IMR-90 (cell line): ENCODE measurements at regions not wholly inside any gene's neighbourhood (a gene's known extent, or its start where the extent isn't known, plus 50 kb on each side); places are given as distances from the start of the nearest gene placed in this dataset.

Experiments used
- ATAC-seq: fragments of 200-7000 bp; cut with Tn5 transposase; 2 replicates; pipeline ENCODE4 v1.9.1; 2020; ENCODE audit warnings: low read depth, mild to moderate bottlenecking, moderate library complexity
- BruUV-seq: library from RNA; stranded (reverse); fragments of 400-500 nt; replicated peaks from 2 replicates; lab custom pipeline; 2021; lab: Mats Ljungman, UMichigan
- CTCF ChIA-PET: fragments of 300-600 bp; formaldehyde crosslinking; extraction: SDS; loops from one replicate; lab custom pipeline; 2021; ENCODE audit warnings: antibody characterized with exemption; lab: Yijun Ruan, JAX
- POLR2A ChIA-PET: fragments of 300-600 bp; sonication (Branson Sonifier 250); formaldehyde crosslinking; loops from one replicate; lab custom pipeline; 2022; ENCODE audit warnings: antibody characterized with exemption; ENCODE audit not compliant: unreplicated experiment; lab: Charles Lee
- DNase-seq: peaks from one replicate; pipeline ENCODE4 v3.0.0; 2013
- H2AFZ ChIP-seq: replicated peaks from 2 replicates; pipeline ENCODE3; 2013; ENCODE audit warnings: low read length, mild to moderate bottlenecking; ENCODE audit not compliant: poor library complexity
- H2AK5ac ChIP-seq: 2 replicates; pipeline ENCODE4 v1.6.1; 2013; ENCODE audit warnings: low read depth, low read length, inconsistent platforms
- H2AK9ac ChIP-seq: replicated peaks from 2 replicates; pipeline ENCODE3; 2013; ENCODE audit warnings: mild to moderate bottlenecking, low read depth, low read length, moderate library complexity; ENCODE audit not compliant: poor library complexity
- H2BK120ac ChIP-seq: 2 replicates; pipeline ENCODE4 v1.6.1; 2013; ENCODE audit warnings: low read depth, low read length, inconsistent platforms
- H2BK15ac ChIP-seq: 3 replicates; pipeline ENCODE4 v1.6.1; 2013; ENCODE audit warnings: low read depth, low read length, inconsistent platforms
- H2BK20ac ChIP-seq: 2 replicates; pipeline ENCODE4 v1.6.1; 2013; ENCODE audit warnings: low read depth, mild to moderate bottlenecking, inconsistent platforms, low read length, moderate library complexity
- H2BK5ac ChIP-seq: 2 replicates; pipeline ENCODE4 v1.6.1; 2013; ENCODE audit warnings: mild to moderate bottlenecking, low read depth, low read length, inconsistent platforms; ENCODE audit not compliant: poor library complexity, severe bottlenecking
- H3K14ac ChIP-seq: replicated peaks from 2 replicates; pipeline ENCODE4 v1.6.1; 2013; ENCODE audit warnings: low read depth, low read length, inconsistent platforms
- H3K18ac ChIP-seq: 2 replicates; pipeline ENCODE4 v1.6.1; 2013; ENCODE audit warnings: low read depth, low read length, control low read depth
- H3K23ac ChIP-seq: 2 replicates; pipeline ENCODE4 v1.6.1; 2013; ENCODE audit warnings: low read depth, low read length, inconsistent platforms
- H3K27ac ChIP-seq: 2 replicates; pipeline ENCODE4 v1.5.1; 2013; ENCODE audit warnings: mild to moderate bottlenecking, control low read depth, low read length; ENCODE audit not compliant: insufficient read depth
- H3K27me3 ChIP-seq: 2 replicates; pipeline ENCODE4 v1.6.1; 2013; ENCODE audit warnings: low read length; ENCODE audit not compliant: control insufficient read depth, insufficient read depth
- H3K36me3 ChIP-seq: 2 replicates; pipeline ENCODE4 v1.6.1; 2013; ENCODE audit warnings: low read length, mixed read lengths; ENCODE audit not compliant: control insufficient read depth, insufficient read depth
- H3K4ac ChIP-seq: 2 replicates; pipeline ENCODE4 v1.6.1; 2013; ENCODE audit warnings: low read depth, low read length, inconsistent platforms
- H3K4me1 ChIP-seq: 2 replicates; pipeline ENCODE4 v1.6.1; 2013; ENCODE audit warnings: low read length, mixed read lengths; ENCODE audit not compliant: control insufficient read depth, insufficient read depth
- H3K4me2 ChIP-seq: 2 replicates; pipeline ENCODE4 v1.6.1; 2013; ENCODE audit warnings: low read depth, mild to moderate bottlenecking, control low read depth, low read length, moderate library complexity
- H3K4me3 ChIP-seq: 2 replicates; pipeline ENCODE4 v1.5.1; 2013; ENCODE audit warnings: low read depth, mild to moderate bottlenecking, control low read depth, low read length, moderate library complexity; ENCODE audit not compliant: insufficient read depth
- H3K56ac ChIP-seq: 2 replicates; pipeline ENCODE4 v1.6.1; 2013; ENCODE audit warnings: low read length, inconsistent platforms; ENCODE audit not compliant: insufficient read depth; ENCODE audit errors: extremely low read depth
- H3K79me1 ChIP-seq, 2 experiments: 2 replicates each; pipeline ENCODE4 v1.6.1; 2013; ENCODE audit warnings: low read length in 2 of 2, inconsistent platforms in 1 of 2, low read depth in 1 of 2
- H3K9ac ChIP-seq: 2 replicates; pipeline ENCODE4 v1.6.1; 2013; ENCODE audit warnings: low read depth, low read length, control low read depth
- H3K9me1 ChIP-seq: 2 replicates; pipeline ENCODE4 v1.6.1; 2013; ENCODE audit warnings: low read length, inconsistent platforms; ENCODE audit not compliant: insufficient read depth
- H3K9me3 ChIP-seq: 2 replicates; pipeline ENCODE4 v1.6.1; 2013; ENCODE audit warnings: low read length; ENCODE audit not compliant: control insufficient read depth, insufficient read depth
- H4K20me1 ChIP-seq: 2 replicates; pipeline ENCODE4 v1.6.1; 2013; ENCODE audit warnings: low read length, inconsistent platforms; ENCODE audit not compliant: insufficient read depth
- H4K5ac ChIP-seq: 2 replicates; pipeline ENCODE4 v1.6.1; 2013; ENCODE audit warnings: mild to moderate bottlenecking, low read depth, low read length, control low read depth
- H4K8ac ChIP-seq, 2 experiments: 2 replicates each; pipeline ENCODE4 v1.6.1; 2013; ENCODE audit warnings: low read depth in 2 of 2, low read length in 2 of 2, control low read depth in 1 of 2, inconsistent platforms in 1 of 2
- H4K91ac ChIP-seq: 2 replicates; pipeline ENCODE4 v1.6.1; 2013; ENCODE audit warnings: low read depth, low read length, inconsistent platforms; ENCODE audit not compliant: insufficient read depth
- BHLHE40 ChIP-seq: fragments of 150-350 bp; IDR thresholded peaks from 2 replicates; pipeline ENCODE4 v1.6.1; 2016; ENCODE audit warnings: mild to moderate bottlenecking, low read depth, low read length
- CEBPB ChIP-seq: IDR thresholded peaks from 2 replicates; pipeline ENCODE4 v1.6.1; 2012; ENCODE audit warnings: low read depth, low read length, improper control_type of control experiment
- FOS ChIP-seq: fragments of 150-350 bp; IDR thresholded peaks from 2 replicates; pipeline ENCODE4 v1.6.1; 2016; ENCODE audit warnings: low read depth, low read length
- MAFK ChIP-seq: IDR thresholded peaks from 2 replicates; pipeline ENCODE4 v1.6.1; 2012; ENCODE audit warnings: low read depth, low read length, improper control_type of control experiment
- MAZ ChIP-seq: IDR thresholded peaks from 2 replicates; pipeline ENCODE4 v1.6.1; 2012; ENCODE audit warnings: low read depth, mild to moderate bottlenecking, low read length, improper control_type of control experiment, moderate library complexity, borderline replicate concordance
- POLR2A ChIP-seq: IDR thresholded peaks from 2 replicates; pipeline ENCODE4 v1.6.1; 2012; ENCODE audit warnings: mild to moderate bottlenecking, low read depth, low read length
- RCOR1 ChIP-seq: IDR thresholded peaks from 2 replicates; pipeline ENCODE4 v1.6.1; 2012; ENCODE audit warnings: mild to moderate bottlenecking, low read length, improper control_type of control experiment; ENCODE audit not compliant: insufficient replicate concordance
- RFX5 ChIP-seq: IDR thresholded peaks from 2 replicates; pipeline ENCODE4 v1.8.0; 2012; ENCODE audit warnings: low read depth, mild to moderate bottlenecking, low read length, moderate library complexity
- SMC3 ChIP-seq: fragments of 150-350 bp; IDR thresholded peaks from 2 replicates; pipeline ENCODE4 v1.6.1; 2016; ENCODE audit warnings: low read depth, mild to moderate bottlenecking, antibody characterized with exemption, low read length, moderate library complexity
- WGBS, 2 experiments: methylation state at CpG; one replicate each; pipeline versions ENCODE4 v1.1.5 to v1.1.7; 2013; ENCODE audit warnings: missing lambda C conversion rate in 2 of 2; ENCODE audit not compliant: insufficient read length in 1 of 2; ENCODE audit errors: extremely low coverage in 2 of 2; 5-methylcytosine and 5-hydroxymethylcytosine counted together
- dilution Hi-C: fragments of 300-500 bp; cut with HindIII; formaldehyde crosslinking; loops from one replicate; pipeline ENCODE4 v1.14.3; 2018; ENCODE audit warnings: low sequenced_read_pairs; ENCODE audit not compliant: unreplicated experiment
- in situ Hi-C: fragments of 300-500 bp; cut with MboI; formaldehyde crosslinking; loops from 3 replicates; pipeline ENCODE4 v1.14.3; 2019; ENCODE audit warnings: low sequenced_read_pairs, inconsistent platforms, mixed read lengths
- intact Hi-C: fragments of 100-400 bp; cut with micrococcal nuclease; formaldehyde crosslinking; loops from 2 replicates; pipeline ENCODE4 v1.10.0; 2022
- TF ChIP-seq, protein P1 (sequence below): conservative IDR thresholded peaks from 2 replicates; pipeline ENCODE4 v1.5.1; 2012; ENCODE audit warnings: mild to moderate bottlenecking, low read depth, low read length, improper control_type of control experiment

DNA sequence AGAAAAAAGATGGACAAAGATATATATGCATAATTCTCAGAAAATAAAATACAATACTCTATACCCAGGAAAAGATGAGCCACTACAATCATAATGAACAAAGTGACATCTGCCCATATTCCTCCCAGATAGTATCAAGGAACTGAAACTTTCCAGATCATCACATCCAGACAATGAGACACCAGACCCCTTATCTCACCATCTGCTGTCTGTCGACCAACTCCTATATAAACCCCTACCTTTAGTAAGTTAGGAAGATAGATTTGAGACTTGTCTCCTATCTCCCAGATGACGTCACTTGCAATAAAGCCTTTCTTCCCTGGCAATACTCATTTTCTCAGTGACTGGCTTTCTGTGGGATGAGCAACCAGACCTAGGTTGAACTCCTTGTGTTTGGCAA lies 1071.6 kb downstream of the PLOD2 start:
- in situ Hi-C loops, result no loop called here
- no peak overlapping the region for H4K91ac ChIP-seq
- H2AK9ac ChIP-seq, result no peak overlapping the region
- H2BK120ac ChIP-seq, result no peak overlapping the region
- no peak overlapping the region for H3K23ac ChIP-seq
- no peak overlapping the region for H2BK20ac ChIP-seq
- ATAC-seq (no peak), DNase-seq (no peak)
- no peak overlapping the region for H2AFZ ChIP-seq
- no peak overlapping the region for H3K4me3 ChIP-seq
- no peaks in the 10 kb centered on the region for H3K27me3 ChIP-seq
- no peaks in the 10 kb centered on the region for H3K4me1 ChIP-seq
- intact Hi-C loops, result no loop called here
- H3K14ac ChIP-seq, result no peak overlapping the region
- no peak overlapping the region for H4K5ac ChIP-seq
- TF ChIP-seq RCOR1 (no peak), MAZ (no peak), CEBPB (no peak), SMC3 (no peak), POLR2A (no peak), BHLHE40 (no peak), FOS (no peak), RFX5 (no peak), MAFK (no peak)
- TF ChIP-seq, protein P1, sequence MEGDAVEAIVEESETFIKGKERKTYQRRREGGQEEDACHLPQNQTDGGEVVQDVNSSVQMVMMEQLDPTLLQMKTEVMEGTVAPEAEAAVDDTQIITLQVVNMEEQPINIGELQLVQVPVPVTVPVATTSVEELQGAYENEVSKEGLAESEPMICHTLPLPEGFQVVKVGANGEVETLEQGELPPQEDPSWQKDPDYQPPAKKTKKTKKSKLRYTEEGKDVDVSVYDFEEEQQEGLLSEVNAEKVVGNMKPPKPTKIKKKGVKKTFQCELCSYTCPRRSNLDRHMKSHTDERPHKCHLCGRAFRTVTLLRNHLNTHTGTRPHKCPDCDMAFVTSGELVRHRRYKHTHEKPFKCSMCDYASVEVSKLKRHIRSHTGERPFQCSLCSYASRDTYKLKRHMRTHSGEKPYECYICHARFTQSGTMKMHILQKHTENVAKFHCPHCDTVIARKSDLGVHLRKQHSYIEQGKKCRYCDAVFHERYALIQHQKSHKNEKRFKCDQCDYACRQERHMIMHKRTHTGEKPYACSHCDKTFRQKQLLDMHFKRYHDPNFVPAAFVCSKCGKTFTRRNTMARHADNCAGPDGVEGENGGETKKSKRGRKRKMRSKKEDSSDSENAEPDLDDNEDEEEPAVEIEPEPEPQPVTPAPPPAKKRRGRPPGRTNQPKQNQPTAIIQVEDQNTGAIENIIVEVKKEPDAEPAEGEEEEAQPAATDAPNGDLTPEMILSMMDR, result no peak
- no peak overlapping the region for H3K9ac ChIP-seq
- no peaks in the 10 kb centered on the region for H3K9me1 ChIP-seq
- no peaks in the 10 kb centered on the region for H4K20me1 ChIP-seq
- no peak overlapping the region for H3K18ac ChIP-seq
- no peak overlapping the region for H2BK5ac ChIP-seq
- no peak overlapping the region for H3K56ac ChIP-seq
- ChIA-PET CTCF (no interaction called here), POLR2A (no interaction called here)
- BruUV-seq, result no TSS peak
- H2AK5ac ChIP-seq, result no peak overlapping the region
- dilution Hi-C loops, result no loop called here
- no peak overlapping the region for H3K27ac ChIP-seq
- no peaks in the 10 kb centered on the region; the same call in 1 of the 2 replicates for H3K9me3 ChIP-seq
- no peak overlapping the region for H4K8ac ChIP-seq
- H3K4me2 ChIP-seq, result no peak overlapping the region
- no peak overlapping the region for H2BK15ac ChIP-seq
- H3K79me1 ChIP-seq, result no peaks in the 10 kb centered on the region
- no CpG with 5 or more reads among the region's 2 CpGs for WGBS, 2 experiments
- no peaks in the 10 kb centered on the region for H3K36me3 ChIP-seq
- H3K4ac ChIP-seq, result no peak overlapping the region
